ENCODE measurements at regions not wholly inside any gene's neighbourhood (a gene's known extent, or its start where the extent isn't known, plus 50 kb on each side); places are given as distances from the start of the nearest gene placed in this dataset.

GRCh38 chr20:7210910-7211309, 443.4 kb downstream of the BMP2 start:
- WGBS (ENCODE audit: low lambda C conversion rate): 5% methylated on average over 4 of the region's 4 CpGs
- Histone ChIP-seq H3K36me3 (replicated peaks in 1 of 2; ENCODE audit: control insufficient read depth in 1 of 2, insufficient read depth in 2 of 2, low read length in 2 of 2) (no peaks in the 10 kb centered on the region), H4K20me1 (ENCODE audit: insufficient read depth, low read length) (no peaks in the 10 kb centered on the region), H3K4me1 (ENCODE audit: insufficient read depth, low read length) (no peaks in the 10 kb centered on the region), H3K79me2 (ENCODE audit: insufficient read depth, low read length) (no peaks in the 10 kb centered on the region), H3K27ac (ENCODE audit: extremely low read length, insufficient read depth, low read length) (no peak overlapping the region), H3K9me3 (ENCODE audit: low read length) (peaks cover 80% of the 10 kb centered on the region), H2AFZ (ENCODE audit: low read length) (no peak overlapping the region), H3K27me3 (ENCODE audit: control insufficient read depth in 1 of 2, insufficient read depth in 2 of 2, low read length in 2 of 2) (no peaks in the 10 kb centered on the region), H3K4me2 (ENCODE audit: low read depth, low read length) (no peak overlapping the region), H3K9ac (ENCODE audit: insufficient read depth, low read depth, low read length) (no peak overlapping the region), H3K4me3 (replicated peaks in 1 of 3; ENCODE audit: insufficient read depth in 1 of 3, low read depth in 2 of 3, low read length in 3 of 3) (no peak overlapping the region)
- in situ Hi-C loops (cut with HindIII; ENCODE audit: extremely low pct_ligation_motif_present, low pct_unique_long_range_greater_than_20kb) (no loop called here), intact Hi-C loops (cut with micrococcal nuclease; ENCODE audit: unreplicated experiment) (no loop called here)
- TF ChIP-seq HNF4A (CRISPR knock-in tag; IDR thresholded peaks at IDR 0.05): no peak
- TF ChIP-seq ZNF550 (CRISPR knock-in tag; IDR thresholded peaks at IDR 0.05; ENCODE audit: borderline replicate concordance): no peak
- TF ChIP-seq ZNF557 (CRISPR knock-in tag; IDR thresholded peaks at IDR 0.05): no peak
- no peak for TF ChIP-seq ZBTB34 (CRISPR knock-in tag; IDR thresholded peaks at IDR 0.05)
- no peak for TF ChIP-seq PAX8 (CRISPR knock-in tag; IDR thresholded peaks at IDR 0.05; ENCODE audit: borderline replicate concordance)
- TF ChIP-seq ZHX1 (CRISPR knock-in tag; IDR thresholded peaks at IDR 0.05; ENCODE audit: low read depth): no peak
- no peak for TF ChIP-seq ZBTB1 (CRISPR knock-in tag; IDR thresholded peaks at IDR 0.05; ENCODE audit: borderline replicate concordance)
- no peak for TF ChIP-seq E2F2 (CRISPR knock-in tag; IDR thresholded peaks at IDR 0.05; ENCODE audit: borderline replicate concordance)
- no peak for TF ChIP-seq HMGXB4 (CRISPR knock-in tag; IDR thresholded peaks at IDR 0.05; ENCODE audit: borderline replicate concordance in 1 of 2, low read depth in 1 of 2)
- no peak for TF ChIP-seq SMARCE1 (IDR thresholded peaks at IDR 0.05; ENCODE audit: borderline replicate concordance)
- no peak for TF ChIP-seq ZNF740 (CRISPR knock-in tag; IDR thresholded peaks at IDR 0.05)
- TF ChIP-seq HNRNPH1 (optimal IDR thresholded peaks at IDR 0.05; ENCODE audit: low read depth, low read length): no peak
- TF ChIP-seq ZFP82 (CRISPR knock-in tag; IDR thresholded peaks at IDR 0.05; ENCODE audit: borderline replicate concordance): no peak
- ChIA-PET POLR2A (no interaction called here), CTCF (ENCODE audit: low intra/inter-chr PET ratio, low total read pairs) (no interaction called here)
- no peak for ATAC-seq
- FAIRE-seq: no peak
- BruUV-seq (replicated peaks): no TSS peak
- no peak for DNase-seq (ENCODE audit: low spot score)
